ENCODE measurements at regions not wholly inside any gene's neighbourhood (a gene's known extent, or its start where the extent isn't known, plus 50 kb on each side); places are given as distances from the start of the nearest gene placed in this dataset.

- TF ChIP-seq SUZ12 (IDR thresholded peaks at IDR 0.05) (no peak), FOXK2 (IDR thresholded peaks at IDR 0.05) (no peak)
Observed at GRCh38 chr5:97580746-97581145, 397.7 kb upstream of the RIOK2 start.
